DND-41 (cell line): ENCODE measurements at regions not wholly inside any gene's neighbourhood (a gene's known extent, or its start where the extent isn't known, plus 50 kb on each side); places are given as distances from the start of the nearest gene placed in this dataset.

Source experiments
- CTCF ChIP-seq: IDR thresholded peaks from 2 replicates; pipeline ENCODE4 v1.5.1; 2012; ENCODE audit warnings: borderline replicate concordance, low read length, moderate library complexity, mild to moderate bottlenecking; ENCODE audit not compliant: poor library complexity, severe bottlenecking; ENCODE audit errors: extremely low read depth
- EZH2 ChIP-seq: IDR thresholded peaks from 3 replicates; pipeline ENCODE4 v1.6.1; 2012; ENCODE audit warnings: borderline replicate concordance, low read depth, mild to moderate bottlenecking, moderate library complexity, low read length, inconsistent platforms; ENCODE audit not compliant: severe bottlenecking

GRCh38 chr4:29653221-29653620 is 1066.9 kb upstream of the PCDH7 start:
- no peak for TF ChIP-seq EZH2
- TF ChIP-seq CTCF = no peak
